H1 (cell line): ENCODE measurements at regions not wholly inside any gene's neighbourhood (a gene's known extent, or its start where the extent isn't known, plus 50 kb on each side); places are given as distances from the start of the nearest gene placed in this dataset.

Experiments used
- CTBP2 ChIP-seq: IDR thresholded peaks from 2 replicates; pipeline ENCODE4 v1.7.0; 2011; ENCODE audit warnings: borderline replicate concordance, mild to moderate bottlenecking, moderate library complexity, mixed read lengths, low read length; ENCODE audit not compliant: insufficient read depth, insufficient read length
- EP300 ChIP-seq, 2 experiments: IDR thresholded peaks; 1 replicate in 1 of 2; 2 replicates in 1 of 2; pipeline ENCODE4 v1.6.1; 2011 to 2012; ENCODE audit warnings: low read depth in 2 of 2, low read length in 2 of 2, mild to moderate bottlenecking in 2 of 2, borderline replicate concordance in 1 of 2, inconsistent platforms in 1 of 2, moderate library complexity in 1 of 2
- GTF2F1 ChIP-seq: IDR thresholded peaks from 2 replicates; pipeline ENCODE4 v1.6.1; 2012; ENCODE audit warnings: low read depth, low read length, improper control_type of control experiment, borderline replicate concordance
- SRF ChIP-seq: IDR thresholded peaks from 2 replicates; pipeline ENCODE4 v1.6.1; 2011; ENCODE audit warnings: mild to moderate bottlenecking, low read depth, low read length, moderate library complexity
- TCF12 ChIP-seq: IDR thresholded peaks from 2 replicates; pipeline ENCODE4 v1.6.1; 2011; ENCODE audit warnings: low read depth, mild to moderate bottlenecking, low read length
- YY1 ChIP-seq: IDR thresholded peaks from 2 replicates; pipeline ENCODE4 v1.6.1; 2011; ENCODE audit warnings: low read depth, mild to moderate bottlenecking, low read length
- TF ChIP-seq, protein P1 (sequence below), 3 experiments: IDR thresholded peaks; 1 replicate in 2 of 3; 2 replicates in 1 of 3; pipeline versions ENCODE4 v1.5.1 to v1.6.1; 2011; ENCODE audit warnings: low read length in 3 of 3, mild to moderate bottlenecking in 3 of 3, inconsistent platforms in 2 of 3, low read depth in 1 of 3, moderate library complexity in 1 of 3; ENCODE audit not compliant: insufficient read depth in 1 of 3; ENCODE audit errors: control extremely low read depth in 1 of 3
- TF ChIP-seq, protein P2 (sequence below): fragments of 300-600 bp; sonication (generic); IDR thresholded peaks from 2 replicates; pipeline ENCODE4 v1.7.1; 2012; ENCODE audit warnings: low read length, moderate library complexity, mild to moderate bottlenecking, inconsistent platforms; ENCODE audit not compliant: insufficient replicate concordance

DNA sequence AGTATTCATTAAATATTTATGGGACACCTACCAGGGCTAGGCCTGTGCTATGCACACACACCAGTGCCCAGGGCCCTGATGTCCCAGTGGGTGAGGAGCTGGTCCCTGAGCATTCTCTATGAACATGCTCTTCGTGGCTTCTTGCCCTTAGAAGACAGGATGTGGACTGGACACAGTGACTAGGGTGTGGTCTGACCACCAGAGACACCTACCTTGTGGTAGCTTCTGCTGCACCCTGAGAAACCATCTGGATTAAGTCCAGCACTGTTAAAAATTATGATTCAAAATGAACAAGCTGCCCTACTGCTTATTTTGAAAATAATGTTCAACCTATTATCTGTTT lies 112.9 kb upstream of the RPS6KA2 start (continued):
- TF ChIP-seq, protein P1, sequence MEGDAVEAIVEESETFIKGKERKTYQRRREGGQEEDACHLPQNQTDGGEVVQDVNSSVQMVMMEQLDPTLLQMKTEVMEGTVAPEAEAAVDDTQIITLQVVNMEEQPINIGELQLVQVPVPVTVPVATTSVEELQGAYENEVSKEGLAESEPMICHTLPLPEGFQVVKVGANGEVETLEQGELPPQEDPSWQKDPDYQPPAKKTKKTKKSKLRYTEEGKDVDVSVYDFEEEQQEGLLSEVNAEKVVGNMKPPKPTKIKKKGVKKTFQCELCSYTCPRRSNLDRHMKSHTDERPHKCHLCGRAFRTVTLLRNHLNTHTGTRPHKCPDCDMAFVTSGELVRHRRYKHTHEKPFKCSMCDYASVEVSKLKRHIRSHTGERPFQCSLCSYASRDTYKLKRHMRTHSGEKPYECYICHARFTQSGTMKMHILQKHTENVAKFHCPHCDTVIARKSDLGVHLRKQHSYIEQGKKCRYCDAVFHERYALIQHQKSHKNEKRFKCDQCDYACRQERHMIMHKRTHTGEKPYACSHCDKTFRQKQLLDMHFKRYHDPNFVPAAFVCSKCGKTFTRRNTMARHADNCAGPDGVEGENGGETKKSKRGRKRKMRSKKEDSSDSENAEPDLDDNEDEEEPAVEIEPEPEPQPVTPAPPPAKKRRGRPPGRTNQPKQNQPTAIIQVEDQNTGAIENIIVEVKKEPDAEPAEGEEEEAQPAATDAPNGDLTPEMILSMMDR (IDR thresholded peaks at IDR 0.05; ENCODE audit: control extremely low read depth in 1 of 3, insufficient read depth in 1 of 3, low read depth in 1 of 3, low read length in 3 of 3): no peak
- TF ChIP-seq, protein P2, sequence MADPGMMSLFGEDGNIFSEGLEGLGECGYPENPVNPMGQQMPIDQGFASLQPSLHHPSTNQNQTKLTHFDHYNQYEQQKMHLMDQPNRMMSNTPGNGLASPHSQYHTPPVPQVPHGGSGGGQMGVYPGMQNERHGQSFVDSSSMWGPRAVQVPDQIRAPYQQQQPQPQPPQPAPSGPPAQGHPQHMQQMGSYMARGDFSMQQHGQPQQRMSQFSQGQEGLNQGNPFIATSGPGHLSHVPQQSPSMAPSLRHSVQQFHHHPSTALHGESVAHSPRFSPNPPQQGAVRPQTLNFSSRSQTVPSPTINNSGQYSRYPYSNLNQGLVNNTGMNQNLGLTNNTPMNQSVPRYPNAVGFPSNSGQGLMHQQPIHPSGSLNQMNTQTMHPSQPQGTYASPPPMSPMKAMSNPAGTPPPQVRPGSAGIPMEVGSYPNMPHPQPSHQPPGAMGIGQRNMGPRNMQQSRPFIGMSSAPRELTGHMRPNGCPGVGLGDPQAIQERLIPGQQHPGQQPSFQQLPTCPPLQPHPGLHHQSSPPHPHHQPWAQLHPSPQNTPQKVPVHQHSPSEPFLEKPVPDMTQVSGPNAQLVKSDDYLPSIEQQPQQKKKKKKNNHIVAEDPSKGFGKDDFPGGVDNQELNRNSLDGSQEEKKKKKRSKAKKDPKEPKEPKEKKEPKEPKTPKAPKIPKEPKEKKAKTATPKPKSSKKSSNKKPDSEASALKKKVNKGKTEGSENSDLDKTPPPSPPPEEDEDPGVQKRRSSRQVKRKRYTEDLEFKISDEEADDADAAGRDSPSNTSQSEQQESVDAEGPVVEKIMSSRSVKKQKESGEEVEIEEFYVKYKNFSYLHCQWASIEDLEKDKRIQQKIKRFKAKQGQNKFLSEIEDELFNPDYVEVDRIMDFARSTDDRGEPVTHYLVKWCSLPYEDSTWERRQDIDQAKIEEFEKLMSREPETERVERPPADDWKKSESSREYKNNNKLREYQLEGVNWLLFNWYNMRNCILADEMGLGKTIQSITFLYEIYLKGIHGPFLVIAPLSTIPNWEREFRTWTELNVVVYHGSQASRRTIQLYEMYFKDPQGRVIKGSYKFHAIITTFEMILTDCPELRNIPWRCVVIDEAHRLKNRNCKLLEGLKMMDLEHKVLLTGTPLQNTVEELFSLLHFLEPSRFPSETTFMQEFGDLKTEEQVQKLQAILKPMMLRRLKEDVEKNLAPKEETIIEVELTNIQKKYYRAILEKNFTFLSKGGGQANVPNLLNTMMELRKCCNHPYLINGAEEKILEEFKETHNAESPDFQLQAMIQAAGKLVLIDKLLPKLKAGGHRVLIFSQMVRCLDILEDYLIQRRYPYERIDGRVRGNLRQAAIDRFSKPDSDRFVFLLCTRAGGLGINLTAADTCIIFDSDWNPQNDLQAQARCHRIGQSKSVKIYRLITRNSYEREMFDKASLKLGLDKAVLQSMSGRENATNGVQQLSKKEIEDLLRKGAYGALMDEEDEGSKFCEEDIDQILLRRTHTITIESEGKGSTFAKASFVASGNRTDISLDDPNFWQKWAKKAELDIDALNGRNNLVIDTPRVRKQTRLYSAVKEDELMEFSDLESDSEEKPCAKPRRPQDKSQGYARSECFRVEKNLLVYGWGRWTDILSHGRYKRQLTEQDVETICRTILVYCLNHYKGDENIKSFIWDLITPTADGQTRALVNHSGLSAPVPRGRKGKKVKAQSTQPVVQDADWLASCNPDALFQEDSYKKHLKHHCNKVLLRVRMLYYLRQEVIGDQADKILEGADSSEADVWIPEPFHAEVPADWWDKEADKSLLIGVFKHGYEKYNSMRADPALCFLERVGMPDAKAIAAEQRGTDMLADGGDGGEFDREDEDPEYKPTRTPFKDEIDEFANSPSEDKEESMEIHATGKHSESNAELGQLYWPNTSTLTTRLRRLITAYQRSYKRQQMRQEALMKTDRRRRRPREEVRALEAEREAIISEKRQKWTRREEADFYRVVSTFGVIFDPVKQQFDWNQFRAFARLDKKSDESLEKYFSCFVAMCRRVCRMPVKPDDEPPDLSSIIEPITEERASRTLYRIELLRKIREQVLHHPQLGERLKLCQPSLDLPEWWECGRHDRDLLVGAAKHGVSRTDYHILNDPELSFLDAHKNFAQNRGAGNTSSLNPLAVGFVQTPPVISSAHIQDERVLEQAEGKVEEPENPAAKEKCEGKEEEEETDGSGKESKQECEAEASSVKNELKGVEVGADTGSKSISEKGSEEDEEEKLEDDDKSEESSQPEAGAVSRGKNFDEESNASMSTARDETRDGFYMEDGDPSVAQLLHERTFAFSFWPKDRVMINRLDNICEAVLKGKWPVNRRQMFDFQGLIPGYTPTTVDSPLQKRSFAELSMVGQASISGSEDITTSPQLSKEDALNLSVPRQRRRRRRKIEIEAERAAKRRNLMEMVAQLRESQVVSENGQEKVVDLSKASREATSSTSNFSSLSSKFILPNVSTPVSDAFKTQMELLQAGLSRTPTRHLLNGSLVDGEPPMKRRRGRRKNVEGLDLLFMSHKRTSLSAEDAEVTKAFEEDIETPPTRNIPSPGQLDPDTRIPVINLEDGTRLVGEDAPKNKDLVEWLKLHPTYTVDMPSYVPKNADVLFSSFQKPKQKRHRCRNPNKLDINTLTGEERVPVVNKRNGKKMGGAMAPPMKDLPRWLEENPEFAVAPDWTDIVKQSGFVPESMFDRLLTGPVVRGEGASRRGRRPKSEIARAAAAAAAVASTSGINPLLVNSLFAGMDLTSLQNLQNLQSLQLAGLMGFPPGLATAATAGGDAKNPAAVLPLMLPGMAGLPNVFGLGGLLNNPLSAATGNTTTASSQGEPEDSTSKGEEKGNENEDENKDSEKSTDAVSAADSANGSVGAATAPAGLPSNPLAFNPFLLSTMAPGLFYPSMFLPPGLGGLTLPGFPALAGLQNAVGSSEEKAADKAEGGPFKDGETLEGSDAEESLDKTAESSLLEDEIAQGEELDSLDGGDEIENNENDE: no peak
- TF ChIP-seq YY1 (no peak), EP300 (IDR thresholded peaks at IDR 0.05; ENCODE audit: borderline replicate concordance in 1 of 2, low read depth in 2 of 2, low read length in 2 of 2) (no peak), TCF12 (no peak), GTF2F1 (no peak), SRF (no peak), CTBP2 (no peak)
